HG02970 (cell line): ENCODE measurements at regions not wholly inside any gene's neighbourhood (a gene's known extent, or its start where the extent isn't known, plus 50 kb on each side); places are given as distances from the start of the nearest gene placed in this dataset.

Source experiments
- ATAC-seq: cut with Tn5 transposase; IDR thresholded peaks from one replicate; pipeline ENCODE4 v1.9.1; 2021; ENCODE audit warnings: mild to moderate bottlenecking, moderate library complexity, moderate number of reproducible peaks; ENCODE audit not compliant: unreplicated experiment, low FRiP score

DNA sequence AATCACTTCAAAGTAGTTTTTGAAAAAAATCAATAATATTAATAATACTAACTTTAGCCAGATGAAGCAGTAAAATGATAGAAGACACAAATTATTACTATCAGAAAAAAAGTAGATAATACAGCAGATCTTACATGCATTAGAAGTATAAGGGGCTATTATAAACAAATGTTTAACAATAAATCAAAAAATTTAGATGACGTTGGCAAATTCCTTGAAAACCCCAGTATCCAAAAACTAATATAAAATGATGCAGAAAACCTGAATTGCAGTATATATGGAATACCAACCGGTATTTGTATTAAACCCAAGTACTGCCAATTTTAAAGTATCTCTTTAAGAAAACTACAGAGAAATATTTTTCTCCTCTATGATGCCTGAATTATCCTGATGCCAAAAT, 573.3 kb upstream of the CTNND2 start:
- no peak for ATAC-seq

DNA sequence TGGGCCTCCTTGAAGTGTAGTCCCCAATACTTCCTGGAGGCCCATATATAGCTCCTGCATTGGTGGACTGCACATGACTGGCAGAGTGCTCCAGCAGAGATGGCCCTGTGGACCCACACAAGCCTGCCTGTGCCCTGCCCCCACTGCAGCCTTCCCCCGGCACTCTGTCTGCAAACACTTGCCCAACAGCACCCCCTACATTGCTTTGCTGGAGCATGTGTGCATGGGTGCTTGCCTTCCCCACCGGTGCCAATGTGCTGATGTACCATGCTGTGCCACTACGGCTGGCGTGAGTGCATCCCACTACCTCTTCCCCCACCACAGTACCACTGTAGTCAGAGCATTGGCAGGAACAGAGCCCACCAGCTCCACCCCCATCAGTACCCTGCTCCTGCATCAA, 563.6 kb upstream of the CTNND2 start:
- no peak for ATAC-seq

DNA sequence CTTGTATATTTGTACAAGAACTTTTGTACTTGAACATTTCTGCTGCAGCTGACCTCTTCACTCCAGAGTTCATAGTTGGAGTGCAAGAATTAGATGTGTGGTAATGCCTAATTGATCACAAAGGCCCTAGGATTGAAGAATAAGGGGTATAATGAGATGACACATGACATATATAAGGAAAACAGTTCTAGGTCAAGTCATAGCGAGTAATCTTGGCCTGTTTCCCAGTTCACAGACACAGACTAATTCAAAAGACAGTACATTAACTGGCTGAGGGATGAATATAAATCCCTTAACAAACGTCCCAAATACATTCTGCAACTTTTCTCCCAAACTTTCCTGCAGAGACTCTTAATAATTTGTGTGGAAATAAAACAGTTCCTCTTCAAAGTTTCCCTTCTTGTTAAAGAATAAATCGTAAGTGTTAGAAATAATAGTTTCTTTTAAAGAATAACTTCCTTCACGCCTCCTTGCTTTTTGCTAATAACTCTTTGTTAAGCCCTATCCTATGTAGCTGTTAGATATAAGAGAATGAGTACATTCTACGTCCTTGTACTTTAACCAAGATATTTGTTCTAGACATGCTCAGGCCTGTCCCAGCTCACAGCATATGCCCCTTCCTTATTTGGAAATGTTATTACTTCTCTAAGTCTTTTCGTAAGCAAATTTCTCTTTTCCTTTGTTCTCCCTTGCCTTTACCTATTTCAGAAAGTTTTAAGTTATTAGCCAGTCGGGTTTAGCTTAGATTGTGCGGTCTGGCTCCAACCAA, 556.4 kb upstream of the CTNND2 start:
- no peak for ATAC-seq

DNA sequence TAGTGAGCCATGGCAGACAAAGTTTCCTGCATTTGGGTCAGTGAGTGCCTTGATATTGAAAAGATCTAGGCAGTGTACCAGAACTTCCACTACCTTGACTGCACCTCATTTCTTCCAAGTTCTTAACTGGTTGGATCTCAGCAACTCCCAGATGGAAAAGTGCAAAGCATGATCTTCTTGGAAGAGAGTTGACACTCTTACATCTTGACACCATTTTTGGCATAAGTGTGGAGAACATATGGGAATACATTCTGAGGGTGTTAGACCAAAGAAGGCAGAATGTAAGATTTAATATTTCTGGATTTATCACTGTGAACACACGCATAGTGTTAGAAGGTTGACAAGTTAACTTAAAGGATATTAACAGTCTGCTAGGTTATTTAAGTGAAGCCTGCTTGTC, 555.1 kb upstream of the CTNND2 start:
- ATAC-seq: no peak

DNA sequence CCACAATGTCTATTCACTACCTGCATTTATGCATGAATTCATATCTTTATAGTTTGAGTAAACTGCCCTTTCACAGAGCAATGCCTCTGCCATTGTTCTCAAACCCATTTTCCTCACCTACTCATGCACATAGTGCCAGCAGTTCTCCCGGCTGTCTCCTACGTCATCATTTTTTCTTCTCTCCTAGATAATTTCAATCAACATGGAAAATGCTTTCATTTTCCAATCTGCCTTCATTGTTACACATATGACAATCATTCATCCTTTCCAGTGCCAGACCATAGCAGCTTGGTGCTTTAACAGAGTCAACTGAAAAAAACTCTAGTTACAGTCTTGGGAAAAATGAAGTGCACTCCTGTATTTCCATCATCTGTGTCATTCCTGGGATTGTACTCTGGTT, 514.8 kb upstream of the CTNND2 start:
- ATAC-seq: no peak

DNA sequence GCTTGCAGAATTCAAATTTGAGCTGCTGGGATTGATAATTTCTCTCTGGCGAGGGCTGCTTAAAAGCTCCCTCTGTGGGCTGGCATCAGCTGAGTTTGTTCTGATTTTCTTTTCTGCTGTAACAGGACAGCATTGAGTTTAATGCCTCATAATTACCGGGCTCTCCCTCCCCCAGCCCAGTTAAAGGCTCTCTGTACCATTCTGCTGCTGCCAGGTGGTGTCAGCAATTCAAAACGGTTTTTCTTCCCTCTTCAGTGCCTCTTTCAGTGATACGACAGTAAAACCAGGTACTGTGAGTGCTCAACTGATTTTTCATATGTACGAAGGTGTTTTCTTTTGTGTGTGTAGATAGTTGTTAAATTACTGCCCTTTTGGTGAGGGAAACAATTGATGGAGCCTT, 509.3 kb upstream of the CTNND2 start:
- no peak for ATAC-seq

DNA sequence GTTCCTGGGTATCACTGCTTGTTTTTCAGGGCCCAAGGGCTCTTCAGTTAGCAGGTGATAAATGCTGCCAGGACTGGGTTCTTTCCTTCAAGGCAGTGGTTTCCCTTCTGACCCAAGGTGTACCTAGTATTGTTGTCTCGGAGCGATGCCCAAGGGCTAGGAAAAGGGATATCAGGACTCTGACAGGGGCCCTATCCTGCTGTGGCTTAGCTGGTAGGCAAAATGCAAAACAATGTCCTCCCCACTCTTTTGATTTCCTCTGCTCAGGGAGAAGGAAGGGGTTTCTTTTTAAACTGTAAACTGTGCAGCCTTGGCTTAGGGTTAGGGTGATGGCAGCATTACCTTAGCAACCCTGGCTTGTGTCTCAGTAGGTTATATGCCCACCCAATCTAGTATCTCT, 508.8 kb upstream of the CTNND2 start:
- no peak for ATAC-seq

DNA sequence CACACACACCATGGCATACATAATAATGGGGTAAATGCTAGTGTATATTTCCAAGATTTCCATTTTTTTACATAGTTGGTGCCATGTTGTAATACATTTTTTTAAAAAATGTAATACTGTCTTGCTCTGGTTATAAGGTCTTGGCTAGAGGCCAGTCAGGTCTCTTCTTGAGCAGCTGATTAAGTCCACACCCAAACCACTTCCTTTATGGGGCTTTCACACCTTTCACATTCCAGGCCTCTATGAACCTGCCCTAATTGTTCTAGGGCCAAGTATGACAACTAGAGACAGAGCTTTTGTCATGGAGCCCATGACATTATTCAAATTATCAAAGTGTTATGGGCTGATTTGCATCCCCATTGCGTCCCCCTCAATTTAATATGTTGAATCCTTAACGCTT, 495.6 kb upstream of the CTNND2 start:
- ATAC-seq: no peak

DNA sequence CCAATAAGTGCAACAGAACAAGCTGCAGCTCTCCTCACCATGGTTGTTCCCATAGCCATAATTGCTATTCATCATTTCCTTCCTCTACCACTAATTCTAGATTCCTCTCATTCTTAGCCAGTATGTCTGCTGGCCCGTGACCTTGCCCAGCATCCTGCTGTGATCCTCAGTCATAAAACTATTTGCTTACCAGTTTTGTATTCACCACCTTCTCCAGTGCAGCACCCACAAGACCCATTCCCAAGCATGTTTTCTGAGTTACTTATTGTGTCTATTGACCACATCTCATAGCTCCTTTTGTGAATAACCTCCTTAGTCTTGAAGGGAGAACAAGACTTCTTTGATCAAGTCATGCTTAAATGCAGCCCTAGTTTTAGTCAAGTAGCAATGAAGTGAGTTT, 488.0 kb upstream of the CTNND2 start:
- no peak for ATAC-seq

DNA sequence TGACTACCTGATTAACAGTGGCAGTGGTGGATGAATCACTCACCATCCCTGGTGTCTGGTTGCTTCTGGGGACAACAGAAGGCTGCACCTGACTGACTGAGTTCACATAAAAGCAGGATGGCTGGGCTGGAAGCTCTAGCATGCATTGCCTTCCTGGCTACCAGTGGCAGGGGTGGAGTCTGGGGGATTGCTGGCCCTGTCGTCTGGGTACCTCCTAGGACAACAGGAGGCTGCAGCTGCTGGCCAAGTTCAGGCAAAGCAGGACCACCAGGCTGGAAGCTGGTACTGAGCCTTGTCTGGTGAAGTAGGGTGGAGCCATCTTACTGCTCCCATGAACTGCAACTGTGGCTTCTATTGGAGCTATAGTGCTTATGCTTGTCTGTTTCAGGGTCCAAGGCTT, 480.8 kb upstream of the CTNND2 start:
- no peak for ATAC-seq

DNA sequence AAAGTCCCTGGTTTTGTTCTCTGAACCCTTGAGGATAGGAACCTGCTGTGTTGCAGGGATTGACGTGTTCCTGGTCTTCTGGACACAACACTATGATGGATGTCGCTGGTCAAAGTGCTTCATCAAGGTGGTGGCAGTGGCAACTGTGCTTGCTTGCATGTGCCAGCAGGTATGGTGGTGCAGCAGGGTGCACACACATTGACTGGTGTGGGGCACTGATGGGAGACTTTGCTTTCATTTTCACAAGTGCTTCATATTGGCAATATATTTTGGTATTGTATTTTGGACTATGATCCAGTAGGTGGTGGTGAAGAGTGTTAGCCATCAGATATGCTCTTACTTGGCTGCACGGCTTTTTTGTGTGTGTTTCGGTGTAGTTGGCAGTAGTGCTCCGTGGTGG, 479.8 kb upstream of the CTNND2 start:
- no peak for ATAC-seq

DNA sequence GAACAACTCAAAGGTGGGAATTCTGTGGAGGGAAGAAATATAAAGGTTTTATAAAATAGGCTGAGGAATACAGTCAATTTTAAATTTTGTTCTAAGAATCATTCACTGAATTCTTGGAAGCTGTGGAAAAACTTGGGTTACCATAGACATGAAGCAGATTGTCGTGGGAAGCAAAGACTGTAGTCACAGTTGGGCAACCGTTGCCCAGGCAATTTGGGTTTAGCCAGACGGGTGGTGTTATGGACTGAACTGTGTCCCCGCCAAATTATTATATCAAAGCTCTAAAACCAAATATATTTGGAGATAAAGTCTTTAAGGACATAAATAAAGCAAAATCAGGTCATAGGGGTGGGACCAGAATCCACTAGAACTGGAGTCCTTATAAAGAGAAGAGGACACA, 463.7 kb upstream of the CTNND2 start:
- ATAC-seq: no peak

DNA sequence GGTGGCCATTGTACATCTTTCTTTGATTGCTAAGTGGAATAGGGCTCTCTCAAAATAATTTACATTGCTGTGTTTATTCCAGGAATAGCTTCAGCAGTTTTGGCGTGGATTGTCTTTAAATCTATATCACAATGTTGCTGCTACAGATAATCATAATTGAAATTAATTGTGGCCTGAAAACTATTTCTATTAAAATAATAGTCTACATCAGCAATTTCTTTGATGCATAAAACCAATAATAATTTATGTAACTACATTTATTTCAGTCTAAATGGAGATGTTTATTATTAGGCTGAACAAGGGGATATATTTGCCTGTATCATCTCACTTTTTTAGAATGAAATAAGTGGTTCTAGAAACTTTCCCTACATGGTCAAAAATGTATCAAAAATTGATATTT, 456.0 kb upstream of the CTNND2 start:
- no peak for ATAC-seq

DNA sequence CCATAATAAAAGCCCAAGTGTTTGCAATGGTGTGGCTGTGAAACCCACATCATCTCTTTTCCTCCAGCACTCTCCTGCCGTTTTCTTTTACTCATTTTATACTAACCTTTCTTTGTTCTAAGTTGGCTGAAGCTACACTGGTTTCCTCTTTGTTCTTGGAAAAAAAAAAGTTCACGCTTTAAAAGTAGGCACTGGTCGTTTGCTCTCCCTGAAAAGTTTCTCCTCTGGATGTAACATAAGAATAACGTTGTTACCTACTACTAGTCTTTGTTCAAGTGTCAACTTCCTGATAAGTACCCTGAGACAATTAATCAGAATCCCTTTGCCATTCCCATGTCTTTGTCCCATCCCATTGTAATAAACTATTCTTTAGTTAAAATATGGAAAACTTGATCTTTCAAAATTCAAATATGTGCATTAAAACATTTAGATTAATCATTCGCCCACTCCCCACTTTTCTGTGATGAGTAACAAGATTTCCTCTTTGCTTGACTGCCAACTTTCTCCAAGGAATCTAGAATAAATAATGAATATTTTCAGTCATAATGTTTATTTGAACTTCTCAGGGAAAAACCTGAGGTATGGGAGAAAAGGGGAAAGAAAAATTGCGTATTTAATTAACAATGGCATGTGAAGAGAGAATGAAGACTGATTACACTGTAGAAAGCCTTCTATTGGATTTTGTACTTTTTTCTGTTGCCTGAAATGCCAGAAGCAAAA, 454.3 kb upstream of the CTNND2 start:
- ATAC-seq: no peak

DNA sequence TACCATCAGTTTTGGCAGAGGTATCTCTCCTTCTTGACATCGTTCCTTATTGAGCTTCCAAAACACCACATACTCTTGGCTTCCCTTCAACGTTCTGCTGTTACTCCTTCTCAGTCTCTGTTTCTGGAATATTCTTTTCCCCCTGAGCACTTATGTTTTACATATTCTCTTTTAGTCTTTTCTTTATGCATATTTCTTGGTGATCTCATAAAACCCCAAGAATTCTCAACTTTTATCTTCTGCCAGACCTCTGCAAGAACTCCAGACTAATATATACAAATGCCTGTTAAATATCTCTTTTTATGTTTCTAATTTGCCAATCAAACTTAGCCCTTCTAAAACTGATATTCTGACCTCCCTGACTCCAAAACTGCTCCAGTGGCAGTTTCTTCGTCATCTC, 453.4 kb upstream of the CTNND2 start:
- ATAC-seq: no peak

DNA sequence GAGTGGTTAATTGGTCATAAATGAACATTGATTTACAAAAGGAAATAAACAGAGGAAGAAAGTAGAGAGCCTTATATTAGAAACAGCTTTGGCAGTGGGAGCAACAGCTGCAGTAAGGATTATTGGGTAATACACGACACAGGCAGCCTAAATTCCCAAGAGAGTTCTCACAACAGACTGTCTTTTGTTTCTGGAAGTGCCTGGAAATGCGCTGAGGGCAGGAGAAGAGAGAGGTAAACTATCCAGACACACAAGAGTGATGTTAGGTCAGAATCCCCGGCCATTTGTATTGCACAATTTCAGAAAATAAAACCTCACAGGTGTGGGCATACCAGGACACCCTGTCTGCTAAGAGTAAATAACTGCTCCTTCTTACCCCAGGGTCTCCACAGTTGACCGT, 450.4 kb upstream of the CTNND2 start:
- ATAC-seq: no peak

DNA sequence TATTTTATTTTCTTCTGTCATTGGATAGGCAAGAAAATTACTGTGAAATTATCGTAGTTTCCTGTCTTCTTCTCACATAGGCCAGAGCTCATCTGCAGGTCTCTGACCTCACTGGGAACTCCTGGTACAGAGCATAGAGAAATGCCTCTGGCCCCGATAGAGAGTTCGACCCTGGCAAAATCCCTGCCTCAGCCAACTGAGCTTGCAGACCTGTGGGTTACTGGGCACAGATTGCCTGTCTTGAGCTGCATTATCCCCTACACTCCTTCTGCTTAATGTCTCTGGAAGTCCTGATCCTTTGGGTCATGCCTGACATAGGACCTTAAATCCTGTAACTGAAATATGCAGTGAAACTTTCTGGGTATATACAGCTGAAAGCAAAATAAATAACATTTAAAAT, 439.3 kb upstream of the CTNND2 start:
- no peak for ATAC-seq

DNA sequence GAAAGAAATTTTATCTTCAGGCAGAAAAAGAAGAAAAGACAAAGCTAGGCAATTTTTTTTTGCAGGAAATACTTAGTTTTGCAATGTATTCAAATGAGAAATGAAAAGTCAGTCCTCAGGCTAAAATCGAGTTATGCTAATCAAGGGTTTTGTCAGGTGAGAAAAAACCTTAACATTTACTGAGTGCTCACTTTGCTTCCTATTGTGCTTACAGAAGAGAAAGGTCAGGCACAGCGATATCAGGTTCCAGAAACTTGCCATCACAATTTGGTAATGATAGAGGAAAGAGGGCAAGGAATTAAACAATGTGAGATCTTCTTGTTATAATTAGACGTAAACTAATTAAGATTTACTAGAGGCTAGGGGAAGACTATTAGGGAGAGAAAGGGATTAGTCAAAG, 431.7 kb upstream of the CTNND2 start:
- ATAC-seq: no peak

DNA sequence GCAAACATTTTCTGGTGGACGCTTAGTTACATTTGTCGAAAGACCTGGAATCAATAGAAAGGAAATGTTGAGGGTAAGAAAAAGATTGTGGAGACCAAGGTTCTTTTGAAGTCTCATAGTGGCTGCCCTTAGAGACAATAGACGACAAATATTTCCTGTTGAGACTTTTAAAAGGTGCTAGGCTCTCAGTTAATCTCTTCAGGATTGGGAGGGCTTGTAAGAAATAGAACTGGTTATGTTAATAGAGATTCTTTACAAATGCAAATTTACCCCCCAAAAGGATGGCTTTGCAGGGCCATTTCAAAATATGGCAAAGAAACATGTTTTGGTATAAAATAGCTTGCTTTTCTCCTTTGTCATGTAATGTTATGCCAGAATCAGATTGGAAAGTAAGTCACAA, 428.2 kb upstream of the CTNND2 start:
- no peak for ATAC-seq

DNA sequence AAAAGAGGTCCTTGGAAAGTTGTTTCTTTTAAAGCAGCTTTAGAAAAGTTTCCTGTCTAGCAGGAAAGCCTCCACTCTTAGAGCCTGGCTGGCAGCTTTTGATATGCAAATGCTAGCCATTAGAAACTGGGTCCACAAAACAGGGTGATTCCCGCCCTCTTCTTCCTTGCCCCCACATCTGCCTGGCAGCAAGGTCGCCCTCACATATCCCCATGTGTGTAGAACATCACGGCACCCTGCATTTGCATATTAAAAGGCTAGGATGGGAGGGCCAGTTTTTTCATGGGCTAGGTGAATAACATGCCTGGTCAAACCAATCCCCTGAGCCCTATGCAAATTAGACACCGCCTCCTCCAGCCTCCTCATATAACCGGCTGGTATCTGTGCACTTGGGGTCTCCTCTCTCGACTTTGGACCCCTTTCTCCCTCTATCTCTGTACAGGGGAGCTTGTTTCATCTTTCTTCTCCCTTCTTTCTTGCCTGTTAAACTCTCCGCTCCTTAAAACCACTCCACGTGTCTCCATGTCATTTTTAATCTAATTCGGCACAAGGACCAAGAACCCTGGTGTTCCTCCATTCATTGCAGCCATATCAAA, 426.8 kb upstream of the CTNND2 start:
- ATAC-seq: no peak

DNA sequence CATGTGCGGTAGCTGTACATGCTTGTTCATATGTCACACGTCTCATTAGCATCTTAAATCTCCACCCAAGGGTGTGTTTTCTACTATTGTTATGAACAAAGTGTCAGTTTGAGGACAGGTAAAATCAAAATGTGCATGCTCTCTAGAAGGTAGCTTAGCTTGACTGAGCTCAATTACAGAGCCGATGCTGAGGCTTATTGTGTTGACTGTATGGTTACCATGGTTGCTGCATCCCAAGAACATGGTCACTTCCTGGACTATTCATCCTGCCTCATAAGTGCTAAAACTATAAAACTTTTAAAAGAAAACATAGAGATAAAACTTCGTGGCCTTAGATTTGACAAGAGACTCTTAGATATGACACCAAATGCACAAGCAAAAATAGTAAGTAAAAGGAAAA, 426.1 kb upstream of the CTNND2 start:
- no peak for ATAC-seq

DNA sequence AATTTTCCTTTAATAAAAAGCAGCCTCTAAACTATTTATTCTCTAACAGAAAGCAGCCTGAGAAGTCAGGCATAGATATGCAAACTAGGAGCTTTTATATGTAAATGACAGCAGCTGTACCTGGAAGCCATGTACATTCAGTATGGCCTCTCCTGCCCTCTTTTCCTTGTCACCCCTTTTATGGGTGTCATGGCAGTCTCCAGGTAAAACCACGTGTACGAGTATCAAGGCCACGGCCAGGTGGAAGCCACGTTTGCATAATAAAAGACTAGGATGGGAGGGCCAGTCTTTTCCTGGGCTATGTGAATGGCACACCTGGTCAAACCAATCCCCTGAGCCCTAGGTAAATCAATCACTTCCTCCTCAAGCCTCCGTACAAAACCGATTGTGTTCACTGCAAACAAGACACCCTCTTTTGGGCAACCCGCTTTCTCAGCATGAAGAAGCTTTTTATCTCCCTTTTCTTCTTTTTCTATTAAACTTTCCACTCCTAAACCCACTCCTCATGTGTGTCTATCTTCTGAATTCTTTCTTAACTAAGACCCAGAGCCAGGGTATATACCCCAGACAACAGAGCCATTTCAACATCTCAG, 419.5 kb upstream of the CTNND2 start:
- no peak for ATAC-seq
